Transverse colon (tissue), 4 donors: ENCODE measurements at regions not wholly inside any gene's neighbourhood (a gene's known extent, or its start where the extent isn't known, plus 50 kb on each side); places are given as distances from the start of the nearest gene placed in this dataset.

Experiments
- DNase-seq: peaks from one replicate; pipeline ENCODE4 v3.0.0-alpha.2; 2019
- H3K27ac ChIP-seq, 4 donors: fragments of 200-600 bp; sonication (generic); 2 replicates each; pipeline ENCODE4 v1.5.1; 2016 to 2018; ENCODE audit warnings: inconsistent platforms in 4 of 4
- H3K27me3 ChIP-seq: fragments of 200-600 bp; sonication (generic); 2 replicates; pipeline ENCODE4 v1.5.1; 2017; ENCODE audit warnings: inconsistent platforms
- H3K36me3 ChIP-seq, 4 donors: fragments of 200-600 bp; sonication (generic); 2 replicates each; pipeline ENCODE4 v1.5.1; 2017 to 2019; ENCODE audit warnings: inconsistent platforms in 4 of 4
- H3K4me1 ChIP-seq, 4 donors: fragments of 200-600 bp; sonication (generic); 2 replicates each; pipeline ENCODE4 v1.5.1; 2017 to 2020; ENCODE audit warnings: inconsistent platforms in 4 of 4
- H3K4me3 ChIP-seq, 4 donors: fragments of 200-600 bp; sonication (generic); 1 replicate in 1 of 4; 2 replicates in 3 of 4; pipeline versions ENCODE4 v1.5.1 to v1.6.1; 2017 to 2019; ENCODE audit warnings: inconsistent platforms in 4 of 4
- H3K9me3 ChIP-seq, 2 donors: fragments of 200-600 bp; sonication (generic); 2 replicates each; pipeline ENCODE4 v1.5.1; 2017 to 2019; ENCODE audit warnings: inconsistent platforms in 2 of 2
- CTCF ChIP-seq, 5 experiments: fragments of 200-600 bp in 3 of 5; fragments of 450-650 bp in 2 of 5; sonication (generic) in 3 of 5; IDR thresholded peaks; 1 replicate in 2 of 5; 2 replicates in 3 of 5; pipeline ENCODE4 v1.5.1; 2016 to 2017; ENCODE audit warnings: antibody characterized with exemption in 5 of 5, inconsistent platforms in 3 of 5, mild to moderate bottlenecking in 2 of 5, moderate library complexity in 1 of 5
- EP300 ChIP-seq: sonication (generic); formaldehyde crosslinking; IDR thresholded peaks from one replicate; pipeline ENCODE4 v1.6.1; 2017; ENCODE audit warnings: antibody characterized with exemption, low read depth
- POLR2A ChIP-seq: fragments of 450-650 bp; IDR thresholded peaks from one replicate; pipeline ENCODE4 v1.6.1; 2016; ENCODE audit warnings: antibody characterized with exemption, mild to moderate bottlenecking, moderate library complexity
- POLR2AphosphoS5 ChIP-seq, 3 donors: sonication (generic); formaldehyde crosslinking; IDR thresholded peaks; one replicate each; pipeline ENCODE4 v1.6.1; 2016; ENCODE audit warnings: antibody characterized with exemption in 3 of 3
- WGBS, 2 donors: methylation state at CpG; one replicate each; pipeline ENCODE4 v1.1.5; 2018; ENCODE audit warnings: low coverage in 1 of 2; 5-methylcytosine and 5-hydroxymethylcytosine counted together
- in situ Hi-C, 4 donors: fragments of 200-750 bp; cut with MboI; loops; one replicate each; pipeline versions ENCODE4 v1.15.0 to v1.15.1; 2017; ENCODE audit warnings: low sequenced_read_pairs in 3 of 4, low pct_ligation_motif_present in 1 of 4, low pct_unique_long_range_greater_than_20kb in 1 of 4
- intact Hi-C: fragments of 100-400 bp; cut with DNase I; formaldehyde crosslinking; loops from one replicate; pipeline ENCODE4 v1.15.1; 2023; ENCODE audit warnings: low total_unique reads

GRCh38 chr4:30945586-30945985, 225.4 kb downstream of the PCDH7 start:
- H3K4me3 ChIP-seq = no peak overlapping the region
- 54 to 61% methylated on average over 3 to 4 of the region's 4 CpGs for WGBS, 2 donors
- no peaks in the 10 kb centered on the region for H3K27me3 ChIP-seq
- TF ChIP-seq POLR2AphosphoS5 (IDR thresholded peaks at IDR 0.05) (no peak), EP300 (no peak), POLR2A (no peak)
- no peaks in the 10 kb centered on the region for H3K36me3 ChIP-seq
- no peak overlapping the region for H3K27ac ChIP-seq
- in situ Hi-C loops (no loop called here), intact Hi-C loops (no loop called here)
- H3K4me1 ChIP-seq = peaks cover 0 to 29% (median 7%) of the 10 kb centered on the region in 4 donors
- H3K9me3 ChIP-seq = no peaks in the 10 kb centered on the region
- no peak for DNase-seq

- Histone ChIP-seq H3K36me3 (no peaks in the 10 kb centered on the region), H3K27me3 (no peaks in the 10 kb centered on the region), H3K9me3 (no peaks in the 10 kb centered on the region), H3K4me1 (peaks cover 0 to 24% (median 3%) of the 10 kb centered on the region in 4 donors), H3K27ac (no peak overlapping the region), H3K4me3 (no peak overlapping the region)
- DNase-seq = no peak
- 81 to 85% methylated on average over 2 of the region's 2 CpGs for WGBS, 2 donors
- TF ChIP-seq POLR2A (no peak), POLR2AphosphoS5 (IDR thresholded peaks at IDR 0.05) (no peak), CTCF (IDR thresholded peaks at IDR 0.05) (no peak), EP300 (no peak)
- in situ Hi-C loops = no loop called here
- intact Hi-C loops = no loop called here
These were observed 226.1 kb downstream of the PCDH7 start for GRCh38 chr4:30946288-30946687.

GRCh38 chr4:30948653-30949052, 228.5 kb downstream of the PCDH7 start:
- in situ Hi-C loops = no loop called here
- H3K36me3 ChIP-seq = no peaks in the 10 kb centered on the region
- no peaks in the 10 kb centered on the region for H3K9me3 ChIP-seq
- H3K27me3 ChIP-seq = no peaks in the 10 kb centered on the region
- H3K27ac ChIP-seq = no peak overlapping the region
- TF ChIP-seq POLR2AphosphoS5 (IDR thresholded peaks at IDR 0.05) (peak in 1 of 3 donors; percentile 11), POLR2A (no peak)
- no peak overlapping the region for H3K4me3 ChIP-seq
- intact Hi-C loops = no loop called here
- peaks cover 0 to 23% (median 7%) of the 10 kb centered on the region in 4 donors for H3K4me1 ChIP-seq
- WGBS, 2 donors = 33 to 35% methylated on average over 3 of the region's 3 CpGs
- DNase-seq = no peak

DNA sequence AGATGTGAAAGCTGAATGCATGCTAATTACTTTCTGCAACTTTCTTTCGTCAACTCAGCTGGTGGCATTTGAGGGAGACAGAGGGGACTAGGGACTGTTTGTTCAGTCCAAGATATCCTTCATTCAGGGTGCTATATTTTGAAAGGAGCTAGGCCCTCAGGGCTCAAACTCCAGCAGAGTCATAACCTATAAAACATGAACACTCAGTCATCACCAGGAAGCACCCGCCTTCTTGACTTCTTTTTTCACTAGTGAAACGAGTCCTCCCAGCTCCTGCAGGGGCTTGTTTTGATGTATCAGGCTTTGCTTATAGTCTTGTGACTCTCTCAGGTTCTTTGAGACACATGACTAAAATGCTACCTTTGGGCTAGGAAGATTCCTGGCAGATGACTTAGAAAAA, 230.6 kb downstream of the PCDH7 start:
- intact Hi-C loops = no loop called here
- H3K9me3 ChIP-seq = no peaks in the 10 kb centered on the region
- no peak for TF ChIP-seq CTCF (IDR thresholded peaks at IDR 0.05)
- no peak for TF ChIP-seq EP300
- TF ChIP-seq POLR2AphosphoS5 (IDR thresholded peaks at IDR 0.05) = no peak
- no peak for TF ChIP-seq POLR2A
- H3K27me3 ChIP-seq = no peaks in the 10 kb centered on the region
- no peak overlapping the region for H3K27ac ChIP-seq
- in situ Hi-C loops = no loop called here
- no peak for DNase-seq
- H3K4me1 ChIP-seq = peaks cover 0 to 13% (median 7%) of the 10 kb centered on the region in 4 donors
- no peak overlapping the region for H3K4me3 ChIP-seq
- 72 to 79% methylated on average over 3 of the region's 3 CpGs for WGBS, 2 donors
- no peaks in the 10 kb centered on the region for H3K36me3 ChIP-seq

GRCh38 chr4:30952526-30953219, 232.5 kb downstream of the PCDH7 start:
- Histone ChIP-seq H3K9me3 (no peaks in the 10 kb centered on the region), H3K36me3 (no peaks in the 10 kb centered on the region), H3K4me3 (no peak overlapping the region), H3K27me3 (no peaks in the 10 kb centered on the region), H3K27ac (no peak overlapping the region), H3K4me1 (peaks cover 0 to 13% (median 7%) of the 10 kb centered on the region in 4 donors)
- TF ChIP-seq POLR2AphosphoS5 (IDR thresholded peaks at IDR 0.05) (no peak), POLR2A (no peak), EP300 (no peak), CTCF (IDR thresholded peaks at IDR 0.05) (no peak)
- intact Hi-C loops = no loop called here
- in situ Hi-C loops = no loop called here
- no peak for DNase-seq
- WGBS, 2 donors = 41 to 44% methylated on average over 4 of the region's 4 CpGs
